HG03095 (cell line): ENCODE measurements at regions not wholly inside any gene's neighbourhood (a gene's known extent, or its start where the extent isn't known, plus 50 kb on each side); places are given as distances from the start of the nearest gene placed in this dataset.
"Not testable (repeated sequence)": the region's sequence is repeated elsewhere in the genome, so short reads cannot be mapped to it uniquely, and the experiment has no call there.

Source experiments
- ATAC-seq: cut with Tn5 transposase; IDR thresholded peaks from one replicate; pipeline ENCODE4 v1.9.1; 2021; ENCODE audit warnings: moderate library complexity; ENCODE audit not compliant: unreplicated experiment

DNA sequence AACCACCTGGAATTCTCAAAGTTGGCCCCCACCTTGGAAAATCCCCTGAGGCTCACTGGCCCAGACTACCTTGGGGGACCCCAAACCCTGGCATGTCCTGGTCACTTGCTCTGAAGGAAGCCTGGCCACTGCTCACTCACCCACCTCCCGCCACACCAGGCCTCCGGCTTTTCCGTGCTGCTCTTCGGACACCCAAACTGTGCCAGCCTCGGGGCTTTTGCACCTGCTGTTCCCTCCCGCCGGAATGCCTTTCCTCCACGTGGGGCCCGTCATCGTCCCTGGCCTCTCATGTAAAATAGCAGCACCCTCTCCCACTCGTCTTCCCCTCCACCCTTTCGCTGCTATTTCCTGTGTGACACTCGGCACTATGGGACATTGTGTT, 87.2 kb upstream of the NCOR2 start:
- ATAC-seq = no peak

DNA sequence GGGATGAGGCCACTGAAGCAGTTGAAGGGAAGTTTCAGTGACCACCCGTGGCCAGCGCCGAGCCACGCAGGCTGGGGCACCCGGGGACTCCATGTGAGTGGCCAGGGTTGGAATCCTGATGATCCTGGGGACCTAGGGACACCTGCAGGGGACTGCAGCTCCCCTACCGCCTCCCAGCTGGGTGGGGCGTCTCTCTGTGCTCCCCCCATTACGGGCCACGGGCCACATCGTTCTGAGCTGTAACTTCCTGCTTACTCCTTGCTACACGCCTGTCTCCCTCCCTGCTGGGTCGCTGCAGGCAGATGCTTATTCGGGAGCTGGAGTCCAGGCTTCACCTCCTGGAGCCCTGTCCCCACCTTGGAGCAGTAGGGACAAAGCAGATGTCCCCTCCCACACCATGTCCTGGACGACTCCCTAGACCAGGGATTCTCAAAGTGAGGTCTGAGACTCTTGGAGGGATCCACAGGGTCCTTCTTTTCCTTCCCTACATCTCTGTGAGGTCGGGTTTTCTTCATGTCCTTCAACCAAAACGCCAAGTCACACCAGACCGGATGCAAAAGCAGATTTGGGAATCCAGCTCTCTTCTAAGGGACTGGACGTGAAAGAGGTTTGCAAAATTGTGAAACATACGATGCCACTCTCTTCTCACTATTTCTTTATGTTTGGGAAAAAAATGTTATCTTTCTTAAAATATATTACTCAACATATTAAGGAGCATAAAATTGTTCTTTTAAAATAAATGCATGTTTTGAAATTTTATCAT, 85.9 kb upstream of the NCOR2 start:
- ATAC-seq = no peak

DNA sequence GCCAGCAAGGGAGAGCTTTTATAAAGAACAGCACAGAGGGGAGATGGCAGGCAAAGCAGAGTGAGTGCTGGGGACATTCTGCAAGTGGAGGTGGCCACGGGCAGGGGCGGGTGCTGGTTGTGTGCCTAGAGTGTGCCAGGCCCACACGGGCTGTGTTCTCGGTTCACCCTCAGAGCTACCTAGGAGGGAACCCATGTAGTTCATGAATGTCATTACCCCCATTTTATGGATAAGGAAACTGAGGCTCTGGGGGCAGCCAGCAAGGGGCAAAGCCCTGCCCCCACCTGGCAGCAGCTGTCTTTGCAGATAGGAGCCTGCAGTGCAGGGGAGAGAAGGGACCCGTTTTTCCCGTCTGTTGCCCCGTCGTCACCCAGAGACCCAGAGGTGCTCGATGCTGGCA, 85.2 kb upstream of the NCOR2 start:
- ATAC-seq = no peak

DNA sequence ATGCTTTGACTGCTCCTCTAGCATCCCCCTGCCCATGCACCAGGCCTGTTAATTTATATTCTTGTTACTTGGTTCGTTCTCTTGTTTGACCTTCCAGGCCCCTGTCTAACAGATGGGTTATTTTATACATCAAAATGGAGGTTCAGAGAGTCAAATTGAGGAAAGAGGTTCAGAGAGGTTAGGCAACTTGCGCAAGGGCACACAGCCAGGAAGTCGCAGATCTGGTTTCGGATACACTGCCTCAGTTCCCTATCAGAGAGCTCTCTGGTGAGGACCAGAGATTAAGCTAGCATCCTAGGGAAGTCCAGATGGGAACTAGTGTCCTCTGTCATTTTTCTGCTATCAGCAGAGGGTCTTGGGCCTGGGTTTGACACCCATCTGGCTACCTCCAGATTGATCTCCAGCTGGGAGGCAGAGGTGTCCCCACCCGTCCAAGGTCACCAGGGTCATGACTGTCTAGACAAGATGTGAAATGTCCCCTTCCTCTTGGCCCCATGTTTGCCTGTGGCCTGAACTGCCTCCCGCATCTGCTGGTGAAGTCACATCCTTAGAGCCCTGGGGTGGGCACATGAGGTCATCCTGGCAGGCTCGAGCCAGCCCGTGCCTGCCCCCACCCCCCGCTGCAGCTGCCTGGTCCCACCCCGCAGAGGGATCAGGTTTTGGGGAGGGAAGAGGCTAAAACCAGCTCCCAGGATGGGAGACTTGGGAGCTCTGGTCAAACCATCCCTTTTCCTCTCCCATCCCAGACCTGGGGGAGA, 84.3 kb upstream of the NCOR2 start:
- no peak for ATAC-seq

DNA sequence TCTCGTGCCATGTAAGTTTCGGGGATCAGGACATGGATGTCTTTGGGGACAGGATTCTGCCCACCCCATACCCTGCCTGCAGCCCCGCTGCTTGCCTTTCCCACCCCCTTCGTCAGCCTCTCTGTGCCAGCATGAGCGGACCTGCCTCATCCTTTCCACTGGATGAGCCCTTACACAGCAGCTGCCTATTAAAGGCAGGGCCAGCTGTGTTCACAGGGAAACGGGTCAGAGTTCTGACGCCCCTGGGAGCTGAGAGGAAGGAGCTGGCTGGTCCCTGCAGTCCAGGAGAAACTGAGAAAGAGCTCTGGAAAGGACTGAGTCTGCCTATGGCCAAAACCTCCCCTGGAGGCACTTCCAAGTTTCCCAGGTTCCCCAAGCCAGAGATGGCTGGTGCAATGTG, 83.5 kb upstream of the NCOR2 start:
- ATAC-seq = no peak

DNA sequence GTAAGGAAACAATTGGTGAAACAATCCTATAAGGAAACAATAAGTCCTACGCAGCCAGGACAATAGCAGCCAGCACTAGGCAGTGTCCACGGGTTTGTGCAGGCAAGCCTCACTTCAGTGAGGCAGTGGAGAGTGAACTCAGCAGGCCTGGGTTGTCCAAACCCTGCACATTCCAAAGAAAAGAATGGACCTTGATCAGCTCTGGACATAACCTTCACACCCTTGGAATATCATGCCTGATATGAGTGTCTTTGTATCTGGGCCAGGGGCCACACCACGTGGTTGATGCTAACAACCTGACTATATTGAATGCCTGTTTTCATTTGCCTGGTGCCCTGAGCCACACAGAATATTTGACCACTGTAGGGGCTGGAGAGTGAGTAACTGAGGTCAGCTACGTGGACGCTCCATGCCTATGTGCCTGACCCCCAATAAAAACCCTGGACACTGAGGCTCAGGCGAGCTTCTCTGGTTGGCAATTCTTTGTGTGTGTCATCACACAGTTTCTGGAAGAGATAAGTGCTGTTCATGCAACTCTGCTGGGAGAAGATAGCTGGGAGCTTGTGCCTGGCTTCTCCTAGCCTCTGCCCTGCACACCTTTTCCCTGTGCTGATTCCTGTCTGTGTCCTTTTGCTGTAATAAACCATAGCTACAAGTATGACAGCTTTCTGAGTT, 81.4 kb upstream of the NCOR2 start:
- ATAC-seq = no peak

DNA sequence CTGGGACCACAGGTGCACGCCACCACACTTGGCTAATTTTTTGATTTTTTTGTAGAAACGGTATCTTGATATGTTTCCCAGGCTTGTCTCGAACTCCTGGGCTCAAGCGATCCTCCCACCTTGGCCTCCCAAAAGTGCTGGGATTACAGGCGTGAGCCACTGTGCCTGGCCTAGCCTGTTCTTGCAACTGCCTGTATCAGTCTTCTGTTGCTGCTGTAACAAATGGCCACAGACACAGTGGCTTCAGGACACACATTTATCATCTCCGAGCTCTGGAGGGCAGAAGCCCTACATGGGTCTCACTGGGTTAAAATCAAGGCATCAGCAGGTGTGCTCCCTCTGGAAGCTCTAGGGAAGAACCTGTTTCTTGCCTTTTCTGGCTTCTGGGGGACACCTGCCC, 79.9 kb upstream of the NCOR2 start:
- ATAC-seq = no peak

DNA sequence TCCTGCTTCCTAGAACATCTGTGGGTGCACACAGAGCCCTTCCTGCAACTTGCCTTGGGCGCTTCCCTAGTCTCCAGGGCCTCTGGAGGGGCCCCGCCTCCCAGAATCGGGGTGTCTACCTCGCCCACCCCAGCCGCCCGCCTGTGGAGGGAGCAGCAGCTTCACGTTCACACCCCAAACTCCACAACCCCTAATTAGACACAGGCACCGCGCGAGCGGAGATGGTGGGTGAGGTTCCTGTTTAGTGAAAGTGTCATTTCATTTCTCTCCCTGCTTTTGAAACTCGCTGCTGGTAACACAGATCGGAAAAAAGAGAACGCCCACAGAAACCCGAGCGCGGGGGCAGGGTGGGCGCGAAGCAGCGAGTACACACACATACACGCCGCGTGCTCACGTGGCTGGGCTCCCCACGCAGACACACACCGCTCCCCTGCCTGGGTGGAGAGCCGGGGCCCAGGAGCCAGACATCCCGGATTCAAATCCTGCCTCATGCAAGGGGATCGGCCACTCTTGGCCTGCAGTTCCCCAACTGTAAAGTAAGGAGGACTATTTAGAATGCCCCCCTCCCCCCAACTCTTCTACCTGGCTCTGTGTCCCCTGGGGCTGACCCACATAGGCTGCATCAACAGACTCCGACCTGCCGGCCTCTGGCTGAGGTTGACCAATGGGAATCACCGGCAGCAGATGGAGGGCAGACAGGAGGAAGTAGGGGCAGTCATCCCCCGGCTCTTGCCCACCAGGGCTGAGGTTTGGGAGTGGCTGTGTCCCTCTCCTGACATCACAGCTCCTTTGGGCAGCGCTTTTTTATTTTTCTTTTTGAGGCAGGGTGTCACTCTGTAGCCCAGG, 79.2 kb upstream of the NCOR2 start:
- ATAC-seq = no peak

DNA sequence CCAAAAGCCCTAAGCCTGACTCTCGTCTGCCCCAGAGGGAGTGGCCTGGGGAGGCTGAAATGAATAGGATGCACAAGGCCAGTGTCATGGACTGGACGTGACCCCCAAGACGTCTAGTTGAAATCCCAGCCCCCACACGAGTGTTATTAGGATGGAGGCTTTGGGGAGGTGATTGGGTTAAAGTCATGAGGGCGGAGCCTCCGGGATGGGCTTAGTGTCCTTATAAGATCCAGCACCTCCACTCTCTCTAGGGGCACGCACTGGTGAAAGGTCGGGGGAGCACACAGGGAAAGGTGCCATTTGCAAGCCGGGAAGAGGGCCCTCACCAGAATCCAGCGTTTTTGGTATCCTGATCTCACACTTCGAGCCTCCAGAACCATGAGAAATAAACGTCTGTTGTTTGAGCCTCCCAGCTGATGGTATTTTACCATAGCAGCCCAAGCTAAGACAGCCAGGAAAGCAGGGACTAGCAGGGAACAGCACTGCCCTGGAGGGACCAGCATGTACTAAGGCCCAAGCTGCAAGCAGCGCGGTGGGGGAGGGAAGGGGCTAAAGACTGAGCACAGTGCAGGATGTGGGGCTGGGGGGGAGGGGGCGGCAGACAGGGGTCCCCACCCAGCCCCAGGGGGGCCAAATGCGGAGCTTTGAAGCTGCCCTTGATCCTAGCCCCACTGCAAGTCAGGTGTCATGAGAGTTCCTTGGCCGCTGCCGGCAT, 78.3 kb upstream of the NCOR2 start:
- no peak for ATAC-seq

DNA sequence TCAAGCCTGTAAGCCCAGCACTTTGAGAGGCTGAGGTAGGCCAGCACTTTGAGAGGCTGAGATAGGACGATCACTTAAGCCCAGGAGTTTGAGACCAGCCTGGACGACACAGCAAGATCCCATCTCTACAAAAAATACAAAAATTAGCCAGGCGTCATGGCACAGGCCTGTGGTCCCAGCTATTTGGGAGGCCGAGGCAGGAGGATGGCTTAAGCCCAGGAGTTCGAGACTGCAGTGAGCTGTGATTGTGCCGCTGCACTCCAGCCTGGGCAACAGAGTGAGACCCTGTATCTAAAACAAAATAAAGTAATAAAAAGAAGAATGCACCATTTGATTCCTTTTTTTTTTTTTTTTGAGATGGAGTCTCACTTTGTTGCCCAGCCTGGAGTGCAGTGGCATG, 76.4 kb upstream of the NCOR2 start:
- ATAC-seq = not testable (repeated sequence)

DNA sequence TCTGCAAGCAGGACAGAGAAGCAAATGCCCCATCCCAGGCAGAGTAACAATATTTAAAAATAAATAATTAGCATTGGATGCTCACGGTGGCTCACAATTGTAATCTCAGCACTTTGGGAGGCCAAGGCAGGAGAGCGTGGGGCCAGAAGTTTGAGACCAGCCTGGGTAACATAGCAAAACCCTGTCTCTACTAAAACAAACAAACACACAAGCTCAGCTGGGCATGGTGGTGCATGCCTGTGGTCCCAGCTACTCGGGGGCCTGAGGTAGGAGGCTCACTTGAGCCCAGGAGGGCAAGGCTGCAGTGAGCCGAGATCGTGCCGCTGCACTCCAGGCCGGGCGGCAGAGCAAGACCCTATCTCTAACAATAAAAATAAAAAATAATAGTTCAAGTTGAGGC, 74.7 kb upstream of the NCOR2 start:
- no peak for ATAC-seq

DNA sequence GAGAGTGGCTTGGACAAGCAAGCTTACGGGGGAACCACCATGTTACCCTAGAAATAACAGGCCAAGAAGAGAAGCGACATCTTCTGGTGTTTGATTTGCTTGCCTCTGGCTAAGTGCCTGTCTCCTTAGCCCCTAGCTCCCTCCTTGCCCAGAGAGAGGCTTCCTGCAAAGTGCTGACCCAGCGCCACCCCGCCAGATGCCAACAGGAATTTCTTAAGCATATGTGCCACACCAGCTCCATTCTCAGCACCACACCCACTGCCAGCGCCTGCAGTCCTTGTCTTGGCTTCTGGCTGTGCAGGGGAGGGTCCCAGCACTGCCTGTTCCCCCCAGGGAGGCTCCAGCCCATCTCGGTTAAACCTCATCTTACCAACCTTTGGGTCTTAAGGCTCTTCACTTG, 74.2 kb upstream of the NCOR2 start:
- ATAC-seq = no peak

DNA sequence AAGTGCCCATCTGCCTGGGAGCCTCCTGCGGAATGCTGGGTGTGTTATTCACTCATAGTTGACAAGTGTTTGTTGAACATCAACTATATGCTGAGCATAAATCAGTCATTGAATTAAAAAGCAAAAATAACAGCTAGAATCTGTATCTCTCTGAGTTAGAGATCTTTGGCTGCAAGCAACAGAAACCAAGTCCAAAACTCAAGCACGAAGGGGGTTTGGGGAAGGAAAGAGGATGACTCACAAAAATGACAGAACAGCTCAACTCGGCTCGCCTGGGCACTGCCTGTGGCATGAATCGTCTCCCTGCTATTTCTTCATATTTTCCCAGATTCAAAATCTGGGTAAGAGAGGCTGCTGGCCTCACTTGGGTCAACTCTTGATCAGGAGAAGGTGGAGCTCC, 72.6 kb upstream of the NCOR2 start:
- ATAC-seq = no peak

DNA sequence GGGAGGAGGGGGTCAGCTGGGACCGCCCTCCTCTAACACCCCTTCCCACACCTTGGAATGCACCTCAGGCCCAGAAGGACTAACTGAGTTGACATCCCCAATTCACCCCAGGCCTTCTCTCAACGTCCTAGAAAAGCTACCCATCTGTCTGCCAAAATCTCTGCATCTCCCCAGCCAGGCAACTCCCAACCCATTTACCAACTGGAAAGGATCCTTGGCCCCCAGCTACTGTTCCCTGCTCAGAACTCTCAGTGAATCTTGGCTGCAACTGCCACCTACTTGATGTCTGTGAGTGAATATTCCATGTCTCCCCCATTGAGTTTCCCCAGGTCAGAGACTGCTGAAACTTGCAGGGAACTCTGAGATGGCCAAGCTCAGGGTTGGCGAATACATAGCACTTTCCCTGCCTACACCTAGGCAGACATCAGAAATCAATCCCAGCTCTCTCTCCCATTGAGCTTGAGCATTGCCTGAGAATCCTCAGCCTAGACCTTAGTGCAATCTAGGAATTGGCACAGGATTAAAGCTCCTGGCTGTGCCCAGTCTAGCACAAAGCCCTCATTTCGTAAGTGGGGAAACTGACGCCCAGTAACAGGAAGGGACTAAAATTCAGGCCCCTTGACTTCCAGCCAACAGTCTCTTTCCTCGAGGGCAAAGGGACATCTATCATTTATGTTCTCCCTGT, 71.9 kb upstream of the NCOR2 start:
- no peak for ATAC-seq

DNA sequence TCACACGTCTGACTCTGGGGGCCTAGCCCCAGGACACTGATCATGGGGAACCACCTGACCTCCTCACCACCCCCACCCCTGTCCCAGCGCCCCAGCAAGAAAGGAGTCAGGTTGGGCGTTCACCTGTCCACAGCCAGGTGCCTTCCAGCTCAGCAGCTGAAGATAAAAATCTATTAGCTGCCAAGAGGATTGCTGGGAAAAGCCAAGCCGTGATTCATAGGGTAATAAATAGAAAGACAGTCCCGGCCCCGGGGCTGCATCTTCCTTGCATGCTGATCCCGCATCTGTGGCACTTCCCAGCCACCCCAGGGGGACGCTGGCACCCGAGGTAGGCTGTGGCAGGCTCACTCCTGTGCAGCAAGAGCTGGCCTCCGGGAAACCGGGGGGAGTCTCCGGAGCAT, 70.2 kb upstream of the NCOR2 start:
- ATAC-seq = no peak

DNA sequence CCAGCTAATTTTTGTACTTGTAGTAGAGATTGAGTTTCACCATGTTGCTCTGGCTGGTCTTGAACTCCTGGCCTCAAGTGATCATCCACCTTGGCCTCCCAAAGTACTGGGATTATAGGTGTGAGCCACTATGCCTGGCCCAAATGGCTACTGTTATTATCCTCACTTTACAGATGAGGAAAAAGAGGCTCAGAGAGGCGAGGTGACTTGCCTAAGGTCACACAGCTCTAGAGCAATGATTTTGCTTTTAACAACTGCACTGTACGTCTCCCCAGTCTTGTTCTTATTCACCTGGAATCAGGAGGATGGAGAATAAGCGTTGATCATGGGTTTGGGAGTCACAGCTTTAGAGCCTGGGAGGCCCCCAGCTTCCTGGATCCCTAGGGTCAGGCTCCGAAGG, 69.8 kb upstream of the NCOR2 start:
- no peak for ATAC-seq

DNA sequence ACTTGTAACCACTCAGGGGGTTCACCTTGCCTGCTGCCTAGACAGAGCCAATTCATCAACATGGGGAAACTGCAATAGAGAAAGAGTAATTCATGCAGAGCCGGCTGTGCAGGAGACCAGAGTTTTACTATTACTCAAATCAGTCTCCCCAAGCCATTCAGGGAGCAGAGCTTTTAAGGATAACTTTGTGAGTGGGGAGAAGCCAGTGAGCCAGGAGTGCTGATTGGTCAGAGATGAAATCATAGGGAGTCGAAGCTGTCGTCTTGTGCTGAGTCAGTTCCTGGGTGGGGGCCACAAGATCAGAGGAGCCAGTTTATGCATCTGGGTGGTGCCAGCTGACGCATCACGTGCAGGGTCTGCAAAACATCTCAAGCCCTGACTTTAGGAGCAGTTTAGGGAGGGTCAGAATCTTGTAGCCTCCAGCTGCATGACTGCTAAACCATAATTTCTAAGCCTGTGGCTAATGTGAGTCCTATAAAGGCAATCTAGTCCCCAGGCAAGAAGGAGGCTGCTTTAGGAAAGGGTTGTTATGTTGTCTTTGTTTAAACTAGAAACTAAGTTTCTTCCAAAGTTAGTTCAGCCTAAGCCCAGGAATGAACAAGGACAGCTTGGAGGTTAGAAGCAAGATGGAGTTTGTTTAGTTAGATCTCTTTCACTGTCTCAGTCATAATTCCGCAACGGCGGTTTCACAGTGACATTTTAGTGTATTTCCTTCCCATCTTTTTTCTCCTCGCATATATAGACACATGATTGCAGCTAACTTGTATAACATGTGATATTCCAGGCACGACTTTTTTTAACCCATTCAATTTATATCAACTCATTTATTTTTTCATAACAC, 68.9 kb upstream of the NCOR2 start:
- no peak for ATAC-seq

DNA sequence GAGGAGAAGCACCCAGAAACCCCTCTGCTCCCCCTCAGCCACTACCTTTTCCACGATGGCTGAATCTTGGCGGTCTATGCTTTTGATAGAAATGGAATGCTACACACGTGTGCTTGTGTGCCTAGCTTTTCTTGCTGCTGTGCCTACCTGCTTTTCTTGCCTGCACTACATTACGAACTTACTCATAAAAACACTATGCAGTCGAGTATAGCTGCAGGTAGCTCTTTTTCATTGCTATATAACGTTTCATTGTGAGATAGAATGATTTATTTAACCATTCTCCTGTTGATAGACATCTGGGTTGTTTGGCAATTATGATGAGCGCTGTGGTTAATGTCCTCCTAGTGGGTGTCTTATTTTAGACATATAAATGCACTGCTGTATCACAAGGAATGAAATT, 67.9 kb upstream of the NCOR2 start:
- no peak for ATAC-seq
